ENCODE measurements at regions not wholly inside any gene's neighbourhood (a gene's known extent, or its start where the extent isn't known, plus 50 kb on each side); places are given as distances from the start of the nearest gene placed in this dataset.
A peak's percentile ranks its signal among the peaks of the same experiment; 100 is the strongest.
"Not testable (repeated sequence)": the region's sequence is repeated elsewhere in the genome, so short reads cannot be mapped to it uniquely, and the experiment has no call there.

DNA sequence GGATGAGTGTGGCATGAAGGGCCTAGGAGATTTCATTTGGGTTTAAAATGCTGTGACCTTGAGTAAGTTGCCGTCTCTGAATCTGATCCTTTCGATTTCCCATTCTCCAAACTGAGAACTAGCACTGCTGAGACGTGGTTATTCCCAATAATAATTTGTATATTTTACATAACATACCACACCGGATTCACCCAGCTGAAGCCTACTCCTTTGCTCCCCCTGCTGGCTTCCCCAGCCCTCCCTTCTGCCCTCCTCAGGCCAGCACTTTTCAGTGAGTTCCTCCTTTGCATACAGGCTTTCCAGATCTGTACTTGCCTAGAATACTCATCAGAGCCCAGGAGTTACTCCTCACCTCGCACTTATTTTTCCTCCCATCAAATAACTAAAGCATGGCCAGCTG lies 255.1 kb downstream of the OR4F29 start:
- not testable (repeated sequence) for H3K4me3 ChIP-seq (ENCODE audit: low read depth, low read length); H3K9me3 ChIP-seq; H3K27me3 ChIP-seq; H3K36me3 ChIP-seq; H3K4me1 ChIP-seq; DNase-seq

DNA sequence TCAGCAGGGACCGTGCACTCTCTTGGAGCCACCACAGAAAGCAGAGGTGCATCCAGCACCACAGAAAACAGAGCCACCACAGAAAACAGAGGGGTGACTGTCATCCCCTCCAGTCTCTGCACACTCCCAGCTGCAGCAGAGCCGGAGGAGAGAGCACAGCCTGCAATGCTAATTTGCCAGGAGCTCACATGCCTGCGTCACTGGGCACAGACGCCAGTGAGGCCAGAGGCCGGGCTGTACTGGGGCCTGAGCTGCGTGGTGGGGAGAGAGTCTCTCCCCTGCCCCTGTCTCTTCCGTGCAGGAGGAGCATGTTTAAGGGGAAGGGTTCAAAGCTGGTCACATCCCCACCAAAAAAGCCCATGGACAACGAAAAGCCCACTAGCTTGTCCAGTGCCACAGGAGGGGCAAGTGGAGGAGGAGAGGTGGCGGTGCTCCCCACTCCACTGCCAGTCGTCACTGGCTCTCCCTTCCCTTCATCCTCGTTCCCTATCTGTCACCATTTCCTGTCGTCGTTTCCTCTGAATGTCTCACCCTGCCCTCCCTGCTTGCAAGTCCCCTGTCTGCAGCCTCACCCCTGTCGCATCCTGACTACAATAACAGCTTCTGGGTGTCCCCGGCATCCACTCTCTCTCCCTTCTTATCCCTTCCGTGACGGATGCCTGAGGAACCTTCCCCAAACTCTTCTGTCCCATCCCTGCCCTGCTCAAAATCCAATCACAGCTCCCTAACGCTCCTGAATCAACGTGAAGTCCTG lies 260.0 kb downstream of the OR4F29 start:
- not testable (repeated sequence) for H3K9me3 ChIP-seq; H3K4me1 ChIP-seq; H3K36me3 ChIP-seq; H3K27me3 ChIP-seq; H3K4me3 ChIP-seq (ENCODE audit: low read depth, low read length)
- DNase-seq, result peak; percentile 80

DNA sequence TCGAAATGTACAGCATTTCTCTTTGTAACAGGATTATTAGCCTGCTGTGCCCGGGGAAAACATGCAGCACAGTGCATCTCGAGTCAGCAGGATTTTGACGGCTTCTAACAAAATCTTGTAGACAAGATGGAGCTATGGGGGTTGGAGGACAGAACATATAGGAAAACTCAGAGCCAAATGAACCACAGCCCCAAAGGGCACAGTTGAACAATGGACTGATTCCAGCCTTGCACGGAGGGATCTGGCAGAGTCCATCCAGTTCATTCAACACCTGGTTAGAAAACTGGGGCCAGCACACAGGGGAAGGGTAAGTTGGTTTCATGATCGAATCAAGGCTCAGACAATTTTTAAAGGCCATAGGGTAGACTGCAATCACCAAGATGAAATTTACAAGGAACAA lies 260.8 kb downstream of the OR4F29 start:
- not testable (repeated sequence) for H3K9me3 ChIP-seq; H3K4me3 ChIP-seq (ENCODE audit: low read depth, low read length); H3K4me1 ChIP-seq; H3K36me3 ChIP-seq; H3K27me3 ChIP-seq; DNase-seq

GRCh38 chr1:189915-190314 lies 261.6 kb downstream of the OR4F29 start:
- not testable (repeated sequence) for H3K4me3 ChIP-seq (ENCODE audit: low read depth, low read length); H3K36me3 ChIP-seq; DNase-seq; H3K9me3 ChIP-seq; H3K27me3 ChIP-seq; H3K4me1 ChIP-seq

DNA sequence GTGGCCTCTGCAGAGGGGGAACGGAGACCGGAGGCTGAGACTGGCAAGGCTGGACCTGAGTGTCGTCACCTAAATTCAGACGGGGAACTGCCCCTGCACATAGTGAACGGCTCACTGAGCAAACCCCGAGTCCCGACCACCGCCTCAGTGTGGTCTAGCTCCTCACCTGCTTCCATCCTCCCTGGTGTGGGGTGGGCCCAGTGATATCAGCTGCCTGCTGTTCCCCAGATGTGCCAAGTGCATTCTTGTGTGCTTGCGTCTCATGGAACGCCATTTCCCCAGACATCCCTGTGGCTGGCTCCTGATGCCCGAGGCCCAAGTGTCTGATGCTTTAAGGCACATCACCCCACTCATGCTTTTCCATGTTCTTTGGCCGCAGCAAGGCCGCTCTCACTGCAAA lies 262.2 kb downstream of the OR4F29 start:
- not testable (repeated sequence) for DNase-seq; H3K27me3 ChIP-seq; H3K4me3 ChIP-seq (ENCODE audit: low read depth, low read length); H3K36me3 ChIP-seq; H3K4me1 ChIP-seq; H3K9me3 ChIP-seq

DNA sequence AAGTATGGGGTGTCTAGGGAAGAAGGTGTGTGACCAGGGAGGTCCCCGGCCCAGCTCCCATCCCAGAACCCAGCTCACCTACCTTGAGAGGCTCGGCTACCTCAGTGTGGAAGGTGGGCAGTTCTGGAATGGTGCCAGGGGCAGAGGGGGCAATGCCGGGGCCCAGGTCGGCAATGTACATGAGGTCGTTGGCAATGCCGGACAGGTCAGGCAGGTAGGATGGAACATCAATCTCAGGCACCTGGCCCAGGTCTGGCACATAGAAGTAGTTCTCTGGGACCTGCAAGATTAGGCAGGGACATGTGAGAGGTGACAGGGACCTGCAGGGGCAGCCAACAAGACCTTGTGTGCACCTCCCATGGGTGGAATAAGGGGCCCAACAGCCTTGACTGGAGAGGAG lies 264.2 kb downstream of the OR4F29 start:
- H3K9me3 ChIP-seq; H3K4me1 ChIP-seq; H3K4me3 ChIP-seq (ENCODE audit: low read depth, low read length); H3K36me3 ChIP-seq; DNase-seq; H3K27me3 ChIP-seq: not testable (repeated sequence)

GRCh38 chr1:186691-187131 lies 264.8 kb downstream of the OR4F29 start:
- not testable (repeated sequence) for H3K27me3 ChIP-seq; H3K36me3 ChIP-seq; H3K9me3 ChIP-seq; H3K4me3 ChIP-seq (ENCODE audit: low read depth, low read length); DNase-seq; H3K4me1 ChIP-seq

DNA sequence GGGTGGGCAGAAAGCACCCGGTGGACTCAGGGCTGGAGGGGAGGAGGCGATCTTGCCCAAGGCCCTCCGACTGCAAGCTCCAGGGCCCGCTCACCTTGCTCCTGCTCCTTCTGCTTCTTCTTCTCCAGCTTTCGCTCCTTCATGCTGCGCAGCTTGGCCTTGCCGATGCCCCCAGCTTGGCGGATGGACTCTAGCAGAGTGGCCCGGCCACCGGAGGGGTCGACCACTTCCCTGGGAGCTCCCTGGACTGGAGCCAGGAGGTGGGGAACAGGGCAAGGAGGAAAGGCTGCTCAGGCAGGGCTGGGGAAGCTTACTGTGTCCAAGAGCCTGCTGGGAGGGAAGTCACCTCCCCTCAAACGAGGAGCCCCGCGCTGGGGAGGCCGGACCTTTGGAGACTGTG lies 265.3 kb downstream of the OR4F29 start:
- H3K36me3 ChIP-seq; H3K27me3 ChIP-seq; DNase-seq; H3K4me1 ChIP-seq; H3K9me3 ChIP-seq; H3K4me3 ChIP-seq (ENCODE audit: low read depth, low read length): not testable (repeated sequence)

DNA sequence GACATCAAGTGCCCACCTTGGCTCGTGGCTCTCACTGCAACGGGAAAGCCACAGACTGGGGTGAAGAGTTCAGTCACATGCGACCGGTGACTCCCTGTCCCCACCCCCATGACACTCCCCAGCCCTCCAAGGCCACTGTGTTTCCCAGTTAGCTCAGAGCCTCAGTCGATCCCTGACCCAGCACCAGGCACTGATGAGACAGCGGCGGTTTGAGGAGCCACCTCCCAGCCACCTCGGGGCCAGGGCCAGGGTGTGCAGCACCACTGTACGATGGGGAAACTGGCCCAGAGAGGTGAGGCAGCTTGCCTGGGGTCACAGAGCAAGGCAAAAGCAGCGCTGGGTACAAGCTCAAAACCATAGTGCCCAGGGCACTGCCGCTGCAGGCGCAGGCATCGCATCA lies 266.0 kb downstream of the OR4F29 start:
- not testable (repeated sequence) for H3K36me3 ChIP-seq, DNase-seq

GRCh38 chr1:184336-184686 lies 267.2 kb downstream of the OR4F29 start:
- not testable (repeated sequence) for H3K36me3 ChIP-seq; DNase-seq; H3K4me3 ChIP-seq (ENCODE audit: low read depth, low read length); H3K9me3 ChIP-seq; H3K27me3 ChIP-seq; H3K4me1 ChIP-seq

More for the DNA sequence above, 266.0 kb downstream of the OR4F29 start:
- not testable (repeated sequence) for H3K9me3 ChIP-seq; H3K4me1 ChIP-seq; H3K27me3 ChIP-seq; H3K4me3 ChIP-seq (ENCODE audit: low read depth, low read length)

DNA sequence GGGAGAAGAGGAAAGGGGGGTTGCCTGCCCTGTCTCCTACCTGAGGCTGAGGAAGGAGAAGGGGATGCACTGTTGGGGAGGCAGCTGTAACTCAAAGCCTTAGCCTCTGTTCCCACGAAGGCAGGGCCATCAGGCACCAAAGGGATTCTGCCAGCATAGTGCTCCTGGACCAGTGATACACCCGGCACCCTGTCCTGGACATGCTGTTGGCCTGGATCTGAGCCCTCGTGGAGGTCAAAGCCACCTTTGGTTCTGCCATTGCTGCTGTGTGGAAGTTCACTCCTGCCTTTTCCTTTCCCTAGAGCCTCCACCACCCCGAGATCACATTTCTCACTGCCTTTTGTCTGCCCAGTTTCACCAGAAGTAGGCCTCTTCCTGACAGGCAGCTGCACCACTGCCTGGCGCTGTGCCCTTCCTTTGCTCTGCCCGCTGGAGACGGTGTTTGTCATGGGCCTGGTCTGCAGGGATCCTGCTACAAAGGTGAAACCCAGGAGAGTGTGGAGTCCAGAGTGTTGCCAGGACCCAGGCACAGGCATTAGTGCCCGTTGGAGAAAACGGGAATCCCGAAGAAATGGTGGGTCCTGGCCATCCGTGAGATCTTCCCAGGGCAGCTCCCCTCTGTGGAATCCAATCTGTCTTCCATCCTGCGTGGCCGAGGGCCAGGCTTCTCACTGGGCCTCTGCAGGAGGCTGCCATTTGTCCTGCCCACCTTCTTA lies 267.7 kb downstream of the OR4F29 start:
- not testable (repeated sequence) for H3K36me3 ChIP-seq; DNase-seq; H3K4me1 ChIP-seq; H3K4me3 ChIP-seq (ENCODE audit: low read depth, low read length); H3K9me3 ChIP-seq; H3K27me3 ChIP-seq

DNA sequence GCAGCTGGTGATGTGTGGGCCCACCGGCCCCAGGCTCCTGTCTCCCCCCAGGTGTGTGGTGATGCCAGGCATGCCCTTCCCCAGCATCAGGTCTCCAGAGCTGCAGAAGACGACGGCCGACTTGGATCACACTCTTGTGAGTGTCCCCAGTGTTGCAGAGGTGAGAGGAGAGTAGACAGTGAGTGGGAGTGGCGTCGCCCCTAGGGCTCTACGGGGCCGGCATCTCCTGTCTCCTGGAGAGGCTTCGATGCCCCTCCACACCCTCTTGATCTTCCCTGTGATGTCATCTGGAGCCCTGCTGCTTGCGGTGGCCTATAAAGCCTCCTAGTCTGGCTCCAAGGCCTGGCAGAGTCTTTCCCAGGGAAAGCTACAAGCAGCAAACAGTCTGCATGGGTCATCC lies 268.4 kb downstream of the OR4F29 start:
- not testable (repeated sequence) for H3K9me3 ChIP-seq; H3K4me1 ChIP-seq; H3K36me3 ChIP-seq; DNase-seq; H3K4me3 ChIP-seq (ENCODE audit: low read depth, low read length); H3K27me3 ChIP-seq

GRCh38 chr1:182631-183030 lies 268.8 kb downstream of the OR4F29 start:
- not testable (repeated sequence) for DNase-seq

DNA sequence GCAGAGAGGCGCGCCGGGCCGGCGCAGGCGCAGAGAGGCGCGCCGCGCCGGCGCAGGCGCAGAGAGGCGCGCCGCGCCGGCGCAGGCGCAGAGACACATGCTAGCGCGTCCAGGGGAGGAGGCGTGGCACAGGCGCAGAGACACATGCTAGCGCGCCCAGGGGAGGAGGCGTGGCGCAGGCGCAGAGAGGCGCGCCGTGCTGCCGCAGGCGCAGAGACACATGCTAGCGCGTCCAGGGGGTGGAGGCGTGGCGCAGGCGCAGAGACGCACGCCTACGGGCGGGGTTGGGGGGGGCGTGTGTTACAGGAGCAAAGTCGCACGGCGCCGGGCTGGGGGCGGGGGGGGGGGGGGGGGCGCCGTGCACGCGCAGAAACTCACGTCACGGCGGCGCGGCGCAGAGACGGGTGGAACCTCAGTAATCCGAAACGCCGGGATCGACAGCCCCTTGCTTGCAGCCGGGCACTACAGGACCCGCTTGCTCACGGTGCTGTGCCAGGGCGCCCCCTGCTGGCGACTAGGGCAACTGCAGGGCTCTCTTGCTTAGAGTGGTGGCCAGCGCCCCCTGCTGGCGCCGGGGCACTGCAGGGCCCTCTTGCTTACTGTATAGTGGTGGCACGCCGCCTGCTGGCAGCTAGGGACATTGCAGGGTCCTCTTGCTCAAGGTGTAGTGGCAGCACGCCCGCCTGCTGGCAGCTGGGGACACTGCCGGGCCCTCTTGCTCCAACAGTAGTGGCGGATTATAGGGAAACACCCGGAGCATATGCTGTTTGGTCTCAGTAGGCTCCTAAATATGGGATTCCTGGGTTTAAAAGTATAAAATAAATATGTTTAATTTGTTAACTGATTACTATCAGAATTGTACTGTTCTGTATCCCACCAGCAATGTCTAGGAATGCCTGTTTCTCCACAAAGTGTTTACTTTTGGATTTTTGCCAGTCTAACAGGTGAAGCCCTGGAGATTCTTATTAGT lies 269.9 kb downstream of the OR4F29 start:
- not testable (repeated sequence) for H3K9me3 ChIP-seq; H3K4me3 ChIP-seq (ENCODE audit: low read depth, low read length); H3K36me3 ChIP-seq; H3K27me3 ChIP-seq; H3K4me1 ChIP-seq
- DNase-seq, result peak; percentile 56

More at GRCh38 chr1:182631-183030, 268.8 kb downstream of the OR4F29 start:
- not testable (repeated sequence) for H3K9me3 ChIP-seq; H3K4me1 ChIP-seq; H3K36me3 ChIP-seq; H3K27me3 ChIP-seq; H3K4me3 ChIP-seq (ENCODE audit: low read depth, low read length)

DNA sequence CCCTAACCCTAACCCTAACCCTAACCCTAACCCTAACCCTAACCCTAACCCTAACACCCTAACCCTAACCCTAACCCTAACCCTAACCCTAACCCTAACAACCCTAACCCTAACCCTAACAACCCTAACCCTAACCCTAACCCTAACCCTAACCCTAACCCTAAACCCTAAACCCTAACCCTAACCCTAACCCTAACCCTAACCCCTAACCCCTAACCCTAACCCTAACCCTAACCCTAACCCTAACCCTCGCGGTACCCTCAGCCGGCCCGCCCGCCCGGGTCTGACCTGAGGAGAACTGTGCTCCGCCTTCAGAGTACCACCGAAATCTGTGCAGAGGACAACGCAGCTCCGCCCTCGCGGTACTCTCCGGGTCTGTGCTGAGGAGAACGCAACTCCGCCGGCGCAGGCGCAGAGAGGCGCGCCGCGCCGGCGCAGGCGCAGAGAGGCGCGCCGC lies 270.7 kb downstream of the OR4F29 start:
- not testable (repeated sequence) for H3K4me3 ChIP-seq (ENCODE audit: low read depth, low read length); H3K4me1 ChIP-seq; H3K9me3 ChIP-seq; H3K27me3 ChIP-seq; H3K36me3 ChIP-seq
- DNase-seq, result peak; percentile 9

DNA sequence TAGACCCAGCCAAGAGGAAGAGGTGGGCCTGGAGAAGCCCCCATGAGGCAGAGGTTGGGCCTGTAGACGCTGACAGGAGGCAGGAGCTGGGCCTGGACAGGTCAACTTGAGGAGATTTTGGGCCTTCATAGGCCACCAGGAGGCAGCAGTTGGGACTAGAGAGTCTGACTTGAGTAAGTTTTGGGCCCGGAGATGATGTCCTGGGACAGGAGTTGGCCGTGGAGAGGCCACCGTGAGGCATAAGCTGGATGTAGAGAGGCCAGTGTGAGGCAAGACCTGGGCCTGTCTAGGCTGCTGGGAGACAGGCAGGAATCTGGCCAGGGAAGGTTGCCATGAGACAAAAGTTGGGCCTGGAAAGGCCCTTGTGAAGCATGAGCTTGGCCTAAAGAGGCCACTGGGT lies 312.6 kb downstream of the OR4F29 start:
- not testable (repeated sequence) for H3K4me3 ChIP-seq (ENCODE audit: low read depth, low read length); H3K27me3 ChIP-seq; DNase-seq; H3K9me3 ChIP-seq; H3K36me3 ChIP-seq; H3K4me1 ChIP-seq

Data from BE2C (cell line).